ENCODE measurements at regions not wholly inside any gene's neighbourhood (a gene's known extent, or its start where the extent isn't known, plus 50 kb on each side); places are given as distances from the start of the nearest gene placed in this dataset.

DNA sequence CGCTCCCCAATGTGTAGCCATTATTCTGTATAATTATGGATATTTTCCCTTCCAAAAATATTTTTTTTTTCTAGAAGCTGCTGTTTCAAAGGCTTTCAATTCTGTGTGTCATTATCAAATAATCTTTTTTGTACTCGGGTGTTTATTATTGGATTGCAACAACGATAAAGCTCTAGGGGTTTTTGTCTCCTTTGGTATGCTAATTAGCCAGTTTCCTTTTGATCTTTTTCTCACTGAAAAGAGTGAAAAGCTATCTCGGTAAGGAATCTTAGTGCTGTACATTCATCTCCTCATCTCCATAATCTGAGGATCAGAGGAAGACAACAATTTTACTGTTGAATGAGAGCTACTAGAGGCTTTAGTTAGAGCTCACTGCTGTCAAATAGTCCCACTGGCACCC lies 136.6 kb downstream of the OLFM4 start:
- TF ChIP-seq POLR2AphosphoS5 (IDR thresholded peaks at IDR 0.05): no peak
- no peak for TF ChIP-seq POLR2A (IDR thresholded peaks at IDR 0.05)
- TF ChIP-seq, protein P1, sequence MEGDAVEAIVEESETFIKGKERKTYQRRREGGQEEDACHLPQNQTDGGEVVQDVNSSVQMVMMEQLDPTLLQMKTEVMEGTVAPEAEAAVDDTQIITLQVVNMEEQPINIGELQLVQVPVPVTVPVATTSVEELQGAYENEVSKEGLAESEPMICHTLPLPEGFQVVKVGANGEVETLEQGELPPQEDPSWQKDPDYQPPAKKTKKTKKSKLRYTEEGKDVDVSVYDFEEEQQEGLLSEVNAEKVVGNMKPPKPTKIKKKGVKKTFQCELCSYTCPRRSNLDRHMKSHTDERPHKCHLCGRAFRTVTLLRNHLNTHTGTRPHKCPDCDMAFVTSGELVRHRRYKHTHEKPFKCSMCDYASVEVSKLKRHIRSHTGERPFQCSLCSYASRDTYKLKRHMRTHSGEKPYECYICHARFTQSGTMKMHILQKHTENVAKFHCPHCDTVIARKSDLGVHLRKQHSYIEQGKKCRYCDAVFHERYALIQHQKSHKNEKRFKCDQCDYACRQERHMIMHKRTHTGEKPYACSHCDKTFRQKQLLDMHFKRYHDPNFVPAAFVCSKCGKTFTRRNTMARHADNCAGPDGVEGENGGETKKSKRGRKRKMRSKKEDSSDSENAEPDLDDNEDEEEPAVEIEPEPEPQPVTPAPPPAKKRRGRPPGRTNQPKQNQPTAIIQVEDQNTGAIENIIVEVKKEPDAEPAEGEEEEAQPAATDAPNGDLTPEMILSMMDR (IDR thresholded peaks at IDR 0.05): no peak
